ENCODE measurements at regions not wholly inside any gene's neighbourhood (a gene's known extent, or its start where the extent isn't known, plus 50 kb on each side); places are given as distances from the start of the nearest gene placed in this dataset.
"Not testable (repeated sequence)": the region's sequence is repeated elsewhere in the genome, so short reads cannot be mapped to it uniquely, and the experiment has no call there.

GRCh38 chr21:15445327-15445726 is 284.5 kb upstream of the USP25 start:
- no peak for TF ChIP-seq CTCF (IDR thresholded peaks at IDR 0.05; ENCODE audit: unreplicated experiment)
- DNase-seq = no peak
- Mint-ChIP-seq H3K27me3 (ENCODE audit: unreplicated experiment) (no peaks in the 10 kb centered on the region), H3K4me1 (ENCODE audit: low read depth, unreplicated experiment) (no peaks in the 10 kb centered on the region), H3K9me3 (ENCODE audit: low read depth, unreplicated experiment) (no peaks in the 10 kb centered on the region), H3K27ac (ENCODE audit: unreplicated experiment) (no peak overlapping the region), H3K36me3 (ENCODE audit: insufficient read depth, unreplicated experiment) (no peaks in the 10 kb centered on the region), H3K4me3 (ENCODE audit: low read depth, unreplicated experiment) (no peak overlapping the region)
- CTCF ChIA-PET = no interaction called here
- no TSS peak for BruUV-seq (replicated peaks)
- intact Hi-C loops (cut with micrococcal nuclease; ENCODE audit: unreplicated experiment) = no loop called here

- Mint-ChIP-seq H3K36me3 (ENCODE audit: insufficient read depth, unreplicated experiment) (no peaks in the 10 kb centered on the region), H3K9me3 (ENCODE audit: low read depth, unreplicated experiment) (no peaks in the 10 kb centered on the region), H3K4me1 (ENCODE audit: low read depth, unreplicated experiment) (no peaks in the 10 kb centered on the region), H3K4me3 (ENCODE audit: low read depth, unreplicated experiment) (no peak overlapping the region), H3K27me3 (ENCODE audit: unreplicated experiment) (no peaks in the 10 kb centered on the region), H3K27ac (ENCODE audit: unreplicated experiment) (no peak overlapping the region)
- CTCF ChIA-PET = no interaction called here
- intact Hi-C loops (cut with micrococcal nuclease; ENCODE audit: unreplicated experiment) = no loop called here
- DNase-seq = no peak
- BruUV-seq (replicated peaks) = no TSS peak
- no peak for TF ChIP-seq CTCF (IDR thresholded peaks at IDR 0.05; ENCODE audit: unreplicated experiment)
These were observed 283.6 kb upstream of the USP25 start for GRCh38 chr21:15446223-15446622.

GRCh38 chr21:15449556-15449955 is 280.2 kb upstream of the USP25 start:
- CTCF ChIA-PET = no interaction called here
- no peaks in the 10 kb centered on the region for H3K27me3 Mint-ChIP-seq (ENCODE audit: unreplicated experiment)
- TF ChIP-seq CTCF (IDR thresholded peaks at IDR 0.05; ENCODE audit: unreplicated experiment) = no peak
- BruUV-seq (replicated peaks) = no TSS peak
- DNase-seq = no peak
- intact Hi-C loops (cut with micrococcal nuclease; ENCODE audit: unreplicated experiment) = no loop called here
- no peak overlapping the region for H3K27ac Mint-ChIP-seq (ENCODE audit: unreplicated experiment)
- peaks cover 3% of the 10 kb centered on the region for H3K9me3 Mint-ChIP-seq (ENCODE audit: low read depth, unreplicated experiment)
- H3K36me3 Mint-ChIP-seq (ENCODE audit: insufficient read depth, unreplicated experiment) = no peaks in the 10 kb centered on the region
- H3K4me3 Mint-ChIP-seq (ENCODE audit: low read depth, unreplicated experiment) = no peak overlapping the region
- H3K4me1 Mint-ChIP-seq (ENCODE audit: low read depth, unreplicated experiment) = no peaks in the 10 kb centered on the region

GRCh38 chr21:15453261-15453660 is 276.5 kb upstream of the USP25 start:
- CTCF ChIA-PET = no interaction called here
- no peaks in the 10 kb centered on the region for H3K27me3 Mint-ChIP-seq (ENCODE audit: unreplicated experiment)

GRCh38 chr21:15453785-15454184 is 276.0 kb upstream of the USP25 start:
- H3K9me3 Mint-ChIP-seq (ENCODE audit: low read depth, unreplicated experiment); BruUV-seq (replicated peaks); H3K4me3 Mint-ChIP-seq (ENCODE audit: low read depth, unreplicated experiment); H3K4me1 Mint-ChIP-seq (ENCODE audit: low read depth, unreplicated experiment); DNase-seq; H3K27me3 Mint-ChIP-seq (ENCODE audit: unreplicated experiment); H3K27ac Mint-ChIP-seq (ENCODE audit: unreplicated experiment); CTCF ChIA-PET; intact Hi-C loops (cut with micrococcal nuclease; ENCODE audit: unreplicated experiment); H3K36me3 Mint-ChIP-seq (ENCODE audit: insufficient read depth, unreplicated experiment): not testable (repeated sequence)

More at GRCh38 chr21:15453261-15453660, 276.5 kb upstream of the USP25 start:
- TF ChIP-seq CTCF (IDR thresholded peaks at IDR 0.05; ENCODE audit: unreplicated experiment) = no peak
- peaks cover 3% of the 10 kb centered on the region for H3K9me3 Mint-ChIP-seq (ENCODE audit: low read depth, unreplicated experiment)
- no peak for DNase-seq
- H3K27ac Mint-ChIP-seq (ENCODE audit: unreplicated experiment) = no peak overlapping the region
- H3K36me3 Mint-ChIP-seq (ENCODE audit: insufficient read depth, unreplicated experiment) = no peaks in the 10 kb centered on the region
- no peak overlapping the region for H3K4me3 Mint-ChIP-seq (ENCODE audit: low read depth, unreplicated experiment)
- intact Hi-C loops (cut with micrococcal nuclease; ENCODE audit: unreplicated experiment) = no loop called here
- BruUV-seq (replicated peaks) = no TSS peak
- H3K4me1 Mint-ChIP-seq (ENCODE audit: low read depth, unreplicated experiment) = no peaks in the 10 kb centered on the region

GRCh38 chr21:15454931-15455330 is 274.9 kb upstream of the USP25 start:
- H3K27ac Mint-ChIP-seq (ENCODE audit: unreplicated experiment); H3K4me3 Mint-ChIP-seq (ENCODE audit: low read depth, unreplicated experiment); H3K4me1 Mint-ChIP-seq (ENCODE audit: low read depth, unreplicated experiment); BruUV-seq (replicated peaks); CTCF ChIA-PET; DNase-seq; intact Hi-C loops (cut with micrococcal nuclease; ENCODE audit: unreplicated experiment); H3K36me3 Mint-ChIP-seq (ENCODE audit: insufficient read depth, unreplicated experiment); H3K9me3 Mint-ChIP-seq (ENCODE audit: low read depth, unreplicated experiment); H3K27me3 Mint-ChIP-seq (ENCODE audit: unreplicated experiment): not testable (repeated sequence)

Data from Calu3 (cell line).